Right cardiac atrium (tissue), 5 donors: ENCODE measurements at regions not wholly inside any gene's neighbourhood (a gene's known extent, or its start where the extent isn't known, plus 50 kb on each side); places are given as distances from the start of the nearest gene placed in this dataset.
"Not testable (repeated sequence)": the region's sequence is repeated elsewhere in the genome, so short reads cannot be mapped to it uniquely, and the experiment has no call there.

Experiments used
- ATAC-seq, 2 donors: fragments of 200-7000 bp; cut with Tn5 transposase; one replicate each; pipeline versions ENCODE4 v1.8.0 to v1.9.1; 2020; ENCODE audit warnings: moderate library complexity in 2 of 2, mild to moderate bottlenecking in 1 of 2
- DNase-seq, 3 donors: peaks; one replicate each; pipeline ENCODE4 v3.0.0-alpha.2; 2020
- H3K27ac ChIP-seq: one replicate; pipeline ENCODE4 v1.5.1; 2013; ENCODE audit warnings: mild to moderate bottlenecking, low read length, control low read depth, moderate library complexity
- H3K27me3 ChIP-seq: one replicate; pipeline ENCODE4 v1.6.1; 2013; ENCODE audit not compliant: control insufficient read depth, insufficient read depth
- H3K4me1 ChIP-seq: one replicate; pipeline ENCODE4 v1.6.1; 2013; ENCODE audit warnings: low read length; ENCODE audit not compliant: control insufficient read depth, insufficient read depth
- H3K4me3 ChIP-seq: one replicate; pipeline ENCODE4 v1.5.1; 2013; ENCODE audit warnings: low read length, control low read depth
- H3K9me3 ChIP-seq: one replicate; pipeline ENCODE4 v1.6.1; 2013; ENCODE audit warnings: low read length; ENCODE audit not compliant: control insufficient read depth
- WGBS: extraction: QIAGEN DNeasy Blood & Tissue Kit; methylation state at CpG from one replicate; pipeline ENCODE4 v1.1.7; 2013; 5-methylcytosine and 5-hydroxymethylcytosine counted together
- intact Hi-C, 4 donors: fragments of 100-400 bp; cut with DNase I; formaldehyde crosslinking; loops; one replicate each; pipeline versions ENCODE4 v1.11.0 to v1.14.0; 2022 to 2023
- donor health status: healthy with polysubstance abuse.
- donor health status: DM: no; HTN: yes; CAD: no.
- donor health status: DM: no; HTN: no; CAD: no.
- donor health status: DM: no; HTN: yes; CAD: no; lungs with severe emphysema.
- donor health status: DM: yes; HTN: yes; CAD: no.

DNA sequence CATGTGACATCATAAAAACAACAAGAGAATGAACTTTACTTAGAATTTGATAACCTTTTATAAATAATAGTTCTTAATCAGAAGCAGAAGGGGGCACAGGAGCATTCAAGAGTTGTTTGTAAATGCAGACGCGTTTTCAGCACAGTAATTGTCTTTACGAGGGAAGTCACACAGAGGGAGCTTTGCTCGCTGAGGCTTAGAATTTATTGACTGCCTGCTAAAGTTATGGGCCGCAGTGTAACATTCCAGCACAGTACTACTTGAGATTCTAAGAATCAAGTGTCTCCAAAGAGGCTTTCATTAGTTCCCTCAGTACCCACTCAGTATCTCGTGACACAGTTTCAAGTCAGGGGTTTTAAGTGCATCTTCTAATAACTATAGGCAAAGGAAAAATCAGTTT, 288.7 kb downstream of the NR2F2 start:
- no peak for DNase-seq
- intact Hi-C loops, result no loop called here
- 65% methylated on average over 6 of the region's 6 CpGs for WGBS
- Histone ChIP-seq H3K27me3 (no peaks in the 10 kb centered on the region), H3K27ac (no peak overlapping the region), H3K4me1 (no peaks in the 10 kb centered on the region), H3K9me3 (no peaks in the 10 kb centered on the region), H3K4me3 (no peak overlapping the region)
- no peak for ATAC-seq

DNA sequence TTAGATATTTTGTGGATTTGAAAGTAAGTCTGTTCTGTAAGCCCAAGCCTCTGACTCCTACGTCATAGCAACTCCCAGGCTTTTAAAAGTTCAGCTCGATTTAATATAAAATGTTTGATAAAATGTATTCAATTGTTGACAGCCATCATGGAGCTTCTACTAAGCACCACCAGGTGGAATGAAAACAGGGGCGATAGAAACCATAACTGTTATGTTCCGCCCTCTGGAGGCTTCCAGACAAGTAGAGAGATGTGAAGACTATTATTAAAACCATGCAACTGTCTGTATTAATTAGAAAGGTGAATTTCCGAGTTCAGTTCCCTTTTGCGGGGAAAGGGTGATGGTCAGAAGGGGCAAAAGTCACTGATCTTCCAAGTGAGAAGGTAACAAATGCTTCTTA, 292.2 kb downstream of the NR2F2 start:
- WGBS, result 85% methylated on average over 6 of the region's 6 CpGs
- Histone ChIP-seq H3K9me3 (no peaks in the 10 kb centered on the region), H3K4me1 (peaks cover 5% of the 10 kb centered on the region), H3K4me3 (no peak overlapping the region), H3K27me3 (no peaks in the 10 kb centered on the region), H3K27ac (no peak overlapping the region)
- no peak for ATAC-seq
- intact Hi-C loops, result no loop called here
- DNase-seq, result no peak

DNA sequence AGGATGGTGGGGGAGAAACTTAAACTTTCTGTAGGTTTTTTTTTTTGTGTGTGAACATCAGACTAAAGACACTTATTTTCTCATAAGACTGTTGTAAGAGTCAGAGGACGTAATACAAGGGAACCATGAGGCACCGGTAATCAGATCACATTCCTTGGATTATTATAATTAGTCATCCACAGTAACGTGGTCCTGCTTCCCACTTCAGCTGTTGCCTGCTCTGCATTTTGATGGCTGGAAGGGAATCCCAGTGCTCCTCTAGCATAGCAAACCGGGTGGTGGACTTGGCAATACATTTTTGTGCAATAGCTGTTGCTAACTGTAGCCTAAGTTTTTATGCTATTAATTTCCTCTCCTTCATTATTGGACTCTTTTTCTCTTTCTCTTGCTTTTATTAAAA, 294.8 kb downstream of the NR2F2 start:
- no peaks in the 10 kb centered on the region for H3K9me3 ChIP-seq
- peaks cover 5% of the 10 kb centered on the region for H3K4me1 ChIP-seq
- ATAC-seq, result no peak
- no peak for DNase-seq
- intact Hi-C loops, result no loop called here
- H3K27me3 ChIP-seq, result no peaks in the 10 kb centered on the region
- H3K27ac ChIP-seq, result no peak overlapping the region
- WGBS, result 74% methylated on average over 4 of the region's 4 CpGs
- no peak overlapping the region for H3K4me3 ChIP-seq

DNA sequence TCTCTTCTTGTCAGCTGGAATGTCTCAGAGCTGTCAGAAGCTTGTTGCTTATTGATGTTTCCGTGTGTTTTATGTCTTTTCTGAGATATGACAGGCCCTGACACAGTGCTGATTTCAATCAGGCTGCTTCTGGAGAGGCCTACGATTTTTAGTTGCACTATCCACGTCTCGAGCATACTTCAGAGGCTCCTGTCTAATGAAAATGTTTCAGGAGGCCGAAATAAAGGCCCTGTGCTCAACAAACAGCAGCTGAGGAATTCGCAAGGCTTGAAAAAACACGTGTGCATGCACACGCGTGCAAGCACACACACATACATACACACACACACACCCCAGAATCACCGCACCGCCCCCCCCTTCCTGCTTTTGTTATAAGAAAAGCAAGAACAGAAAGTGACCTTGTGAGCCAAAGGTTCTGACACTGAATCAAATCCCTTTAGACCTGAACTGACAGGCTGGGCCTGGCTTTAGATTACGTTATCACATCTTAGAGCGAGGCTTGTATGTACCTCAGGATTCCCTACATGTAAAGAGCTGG, 296.6 kb downstream of the NR2F2 start:
- 31% methylated on average over 13 of the region's 13 CpGs for WGBS
- peak overlapping the region; percentile 48 for H3K27ac ChIP-seq
- peak; percentile 59 to 65 for ATAC-seq
- no peaks in the 10 kb centered on the region for H3K9me3 ChIP-seq
- peak; percentile 31 to 78 (median 68) for DNase-seq
- H3K4me1 ChIP-seq, result peaks cover 5% of the 10 kb centered on the region
- intact Hi-C loops, result no loop called here
- no peaks in the 10 kb centered on the region for H3K27me3 ChIP-seq
- no peak overlapping the region for H3K4me3 ChIP-seq

DNA sequence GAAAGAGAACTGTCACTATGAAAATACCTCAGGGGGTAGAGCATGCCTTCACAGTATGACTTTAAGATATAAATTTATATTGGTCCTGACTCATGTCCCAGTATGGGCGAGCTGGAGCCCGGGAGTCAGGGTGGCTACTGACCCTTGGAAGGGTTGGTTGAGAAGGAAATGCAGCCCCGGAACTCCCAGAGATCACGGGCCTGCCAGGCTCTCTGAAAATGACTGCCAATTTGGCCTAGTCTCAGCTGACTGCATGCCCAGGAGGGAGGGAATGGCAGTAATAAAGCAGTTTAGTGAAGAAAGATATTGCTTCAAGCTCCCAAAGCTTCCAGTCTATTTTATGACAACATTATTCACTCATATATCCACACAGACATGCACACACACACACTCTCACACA, 299.0 kb downstream of the NR2F2 start:
- 14% methylated on average over 4 of the region's 4 CpGs for WGBS
- Histone ChIP-seq H3K27me3 (no peaks in the 10 kb centered on the region), H3K4me1 (peaks cover 5% of the 10 kb centered on the region), H3K4me3 (no peak overlapping the region), H3K9me3 (no peaks in the 10 kb centered on the region), H3K27ac (no peak overlapping the region)
- intact Hi-C loops, result no loop called here
- ATAC-seq, result peak; percentile 87 to 93
- peak; percentile 66 to 83 (median 82) for DNase-seq

DNA sequence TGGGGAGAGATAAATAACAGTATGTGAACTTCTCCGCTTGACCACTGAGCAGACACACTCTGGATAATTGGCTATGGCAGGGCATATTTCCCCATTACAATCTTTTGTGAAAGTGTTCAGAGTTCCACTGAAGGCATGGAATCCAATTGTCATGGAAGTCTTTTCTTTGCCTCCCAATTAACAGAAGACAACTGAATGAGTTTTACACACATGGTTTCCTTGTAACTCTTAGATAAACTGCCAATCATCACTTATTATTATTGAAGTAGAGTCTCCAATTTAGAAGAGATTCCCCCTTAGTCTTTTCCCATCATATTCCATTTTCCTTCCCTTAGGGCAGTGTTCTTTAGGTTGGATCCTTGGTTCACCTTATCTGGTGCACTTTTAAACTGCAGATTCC, 308.3 kb downstream of the NR2F2 start:
- Histone ChIP-seq H3K27me3 (no peaks in the 10 kb centered on the region), H3K9me3 (no peaks in the 10 kb centered on the region), H3K4me3 (no peak overlapping the region), H3K4me1 (no peaks in the 10 kb centered on the region), H3K27ac (no peak overlapping the region)
- intact Hi-C loops, result no loop called here
- DNase-seq, result no peak
- WGBS, result 92% methylated on average over 1 of the region's 1 CpG
- no peak for ATAC-seq

DNA sequence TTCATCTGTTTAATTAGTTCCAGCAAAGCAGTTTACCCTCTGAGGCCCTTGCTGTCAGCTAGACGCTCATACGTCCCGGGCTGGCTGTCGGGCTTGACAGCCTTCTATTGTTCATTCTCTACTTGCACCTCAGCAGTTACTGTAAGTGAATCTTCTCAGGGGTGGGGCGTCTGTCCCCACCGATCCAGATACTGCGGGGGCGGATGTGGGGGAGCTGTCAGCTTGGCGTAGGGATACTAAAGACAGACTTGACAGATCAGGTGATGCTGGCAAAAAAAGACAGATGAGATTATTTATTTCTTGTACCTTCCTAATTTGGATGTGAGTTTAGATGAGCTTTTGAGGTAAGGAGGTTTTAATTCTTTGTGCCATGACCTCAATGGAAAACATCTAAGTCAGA, 315.3 kb downstream of the NR2F2 start:
- Histone ChIP-seq H3K4me3 (no peak overlapping the region), H3K27me3 (no peaks in the 10 kb centered on the region), H3K27ac (no peak overlapping the region), H3K4me1 (no peaks in the 10 kb centered on the region), H3K9me3 (no peaks in the 10 kb centered on the region)
- intact Hi-C loops, result no loop called here
- 60% methylated on average over 9 of the region's 9 CpGs for WGBS
- no peak for DNase-seq
- ATAC-seq, result no peak

DNA sequence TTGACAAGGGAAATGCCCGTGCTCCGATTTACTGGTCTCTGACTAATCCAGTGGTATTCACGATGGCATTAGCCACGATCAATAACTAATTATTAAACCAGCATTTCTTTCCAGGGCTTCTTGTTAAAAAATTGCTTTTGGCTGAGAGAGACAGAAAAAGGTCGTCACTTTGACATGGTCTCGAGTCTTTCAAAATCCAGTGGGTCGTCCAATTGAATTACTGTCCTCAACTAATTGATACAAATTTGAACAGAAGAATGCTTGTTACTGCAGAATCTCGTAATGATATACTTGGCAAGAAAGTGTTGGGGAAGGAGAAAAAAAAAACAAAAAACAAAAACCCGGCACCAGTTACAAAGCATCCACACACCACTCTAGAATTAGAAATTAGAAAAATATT, 318.4 kb downstream of the NR2F2 start:
- no peak overlapping the region for H3K27ac ChIP-seq
- H3K9me3 ChIP-seq, result no peaks in the 10 kb centered on the region
- H3K4me3 ChIP-seq, result no peak overlapping the region
- WGBS, result 77% methylated on average over 9 of the region's 9 CpGs
- DNase-seq (no peak), ATAC-seq (no peak)
- intact Hi-C loops, result no loop called here
- H3K27me3 ChIP-seq, result no peaks in the 10 kb centered on the region
- no peaks in the 10 kb centered on the region for H3K4me1 ChIP-seq

DNA sequence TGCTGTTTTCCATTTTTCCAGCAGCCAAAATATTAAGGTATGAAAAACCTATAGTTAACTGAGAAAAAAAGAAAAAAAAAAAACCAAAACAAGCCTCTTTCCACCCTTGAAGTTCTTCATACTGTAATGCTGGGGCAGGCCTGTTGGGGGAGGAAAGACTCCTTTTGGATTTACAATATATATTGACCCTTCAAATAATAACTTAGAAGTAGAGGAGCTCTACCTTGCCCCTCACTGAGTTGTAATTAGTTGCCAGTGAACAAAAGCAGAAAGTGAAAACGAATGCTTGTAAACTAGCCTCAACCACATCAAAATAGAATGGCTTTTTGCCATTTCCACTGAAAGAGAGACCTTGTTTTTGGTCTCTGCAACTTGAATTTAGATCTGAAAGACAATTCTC, 326.6 kb downstream of the NR2F2 start:
- 60% methylated on average over 1 of the region's 1 CpG for WGBS
- no peak overlapping the region for H3K27ac ChIP-seq
- no peaks in the 10 kb centered on the region for H3K4me1 ChIP-seq
- DNase-seq, result no peak
- ATAC-seq, result no peak
- no peak overlapping the region for H3K4me3 ChIP-seq
- intact Hi-C loops, result no loop called here
- no peaks in the 10 kb centered on the region for H3K9me3 ChIP-seq
- H3K27me3 ChIP-seq, result no peaks in the 10 kb centered on the region

DNA sequence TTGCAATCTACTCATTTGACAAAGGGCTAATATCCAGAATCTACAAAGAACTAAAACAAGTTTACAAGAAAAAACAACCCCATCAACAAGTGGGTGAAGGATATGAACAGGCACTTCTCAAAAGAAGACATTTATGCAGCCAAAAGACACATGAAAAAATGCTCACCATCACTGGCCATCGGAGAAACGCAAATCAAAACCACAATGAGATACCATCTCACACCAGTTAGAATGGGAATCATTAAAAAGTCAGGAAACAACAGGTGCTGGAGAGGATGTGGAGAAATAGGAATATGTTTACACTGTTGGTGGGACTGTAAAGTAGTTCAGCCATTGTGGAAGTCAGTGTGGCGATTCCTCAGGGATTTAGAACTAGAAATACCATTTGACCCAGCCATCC, 336.5 kb downstream of the NR2F2 start:
- H3K4me1 ChIP-seq, H3K4me3 ChIP-seq, H3K9me3 ChIP-seq, ATAC-seq, DNase-seq, H3K27me3 ChIP-seq, H3K27ac ChIP-seq, intact Hi-C loops: not testable (repeated sequence)
- 89% methylated on average over 3 of the region's 3 CpGs for WGBS

DNA sequence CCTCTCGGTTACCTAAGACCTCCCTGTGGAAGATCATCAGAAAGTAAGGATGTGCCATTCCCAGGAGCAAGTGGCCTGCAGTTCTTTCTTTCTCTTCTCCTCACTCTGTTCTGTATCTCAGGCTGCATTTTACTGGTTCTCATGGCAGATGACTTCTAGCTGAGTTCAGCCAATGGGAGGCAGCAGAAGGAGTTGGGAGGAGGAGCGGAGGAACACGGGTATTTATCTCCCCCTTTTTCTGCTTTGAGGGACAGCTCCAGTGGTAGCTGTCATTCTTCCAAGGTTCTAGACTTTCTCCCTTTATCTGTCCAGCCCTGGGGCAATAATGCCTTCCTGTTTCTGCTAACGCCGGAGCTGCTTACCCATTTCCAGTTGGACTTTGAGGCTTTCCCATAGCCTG, 339.9 kb downstream of the NR2F2 start:
- intact Hi-C loops, result no loop called here
- H3K9me3 ChIP-seq, result no peaks in the 10 kb centered on the region
- no peak for DNase-seq
- H3K4me1 ChIP-seq, result no peaks in the 10 kb centered on the region
- no peak overlapping the region for H3K27ac ChIP-seq
- no peak overlapping the region for H3K4me3 ChIP-seq
- ATAC-seq, result no peak
- no peaks in the 10 kb centered on the region for H3K27me3 ChIP-seq
- 74% methylated on average over 5 of the region's 5 CpGs for WGBS

DNA sequence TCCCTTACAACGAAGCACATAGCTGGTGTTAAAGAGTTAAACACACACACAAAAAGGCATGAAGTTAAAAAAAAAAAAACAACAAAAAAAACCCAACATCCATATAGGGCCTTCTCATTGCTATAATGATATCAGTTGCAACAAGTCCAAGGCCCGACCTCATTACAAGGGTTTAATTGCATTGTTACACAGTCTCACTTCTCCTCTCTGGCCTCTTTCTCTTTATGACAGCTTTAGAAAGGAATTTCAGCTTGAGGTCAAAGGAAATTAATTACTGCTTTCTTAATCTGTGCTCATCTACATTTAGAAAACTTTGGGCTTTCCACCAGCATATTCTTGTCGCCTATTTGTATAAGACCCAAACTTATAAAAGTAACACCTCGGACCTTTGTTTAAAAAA, 342.1 kb downstream of the NR2F2 start:
- WGBS, result 75% methylated on average over 4 of the region's 4 CpGs

More for the DNA sequence above, 342.1 kb downstream of the NR2F2 start:
- ATAC-seq (no peak), DNase-seq (no peak)
- H3K4me1 ChIP-seq, result no peaks in the 10 kb centered on the region
- intact Hi-C loops, result no loop called here
- no peaks in the 10 kb centered on the region for H3K27me3 ChIP-seq
- no peak overlapping the region for H3K4me3 ChIP-seq
- no peaks in the 10 kb centered on the region for H3K9me3 ChIP-seq
- no peak overlapping the region for H3K27ac ChIP-seq
